ENCODE measurements at regions not wholly inside any gene's neighbourhood (a gene's known extent, or its start where the extent isn't known, plus 50 kb on each side); places are given as distances from the start of the nearest gene placed in this dataset.
"Not testable (repeated sequence)": the region's sequence is repeated elsewhere in the genome, so short reads cannot be mapped to it uniquely, and the experiment has no call there.

DNA sequence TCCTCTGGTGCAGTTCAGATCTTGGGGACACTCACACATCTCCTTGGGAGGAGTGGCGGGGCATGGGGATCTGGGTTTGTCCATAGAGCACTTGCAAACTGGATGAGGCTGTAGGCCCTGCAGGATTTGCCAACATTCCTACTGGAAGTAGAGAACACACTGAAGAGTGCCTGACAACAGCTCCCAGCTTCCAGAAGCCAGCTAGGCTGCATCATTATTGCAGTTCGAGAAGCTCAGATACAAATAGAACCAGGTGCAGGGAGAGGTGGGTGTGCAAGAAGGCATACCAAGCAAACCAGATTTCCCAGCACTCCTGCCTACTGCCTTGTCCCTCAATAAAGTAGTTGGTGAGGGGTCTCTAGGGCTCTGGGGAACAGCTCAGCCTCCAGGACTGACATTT, 52.5 kb downstream of the RHOB start:
- no peak for FAIRE-seq

GRCh38 chr2:20501974-20502373, 55.1 kb downstream of the RHOB start:
- DNase-seq (ENCODE audit: low spot score) (no peak), FAIRE-seq (no peak)

More for the DNA sequence above, 52.5 kb downstream of the RHOB start:
- no peak for DNase-seq (ENCODE audit: low spot score)

- not testable (repeated sequence) for DNase-seq (ENCODE audit: low spot score); FAIRE-seq
Measured at GRCh38 chr2:20502496-20502895, 55.6 kb downstream of the RHOB start.

- FAIRE-seq (no peak), DNase-seq (ENCODE audit: low spot score) (no peak)
Measured at GRCh38 chr2:20504174-20504573, 57.3 kb downstream of the RHOB start.

DNA sequence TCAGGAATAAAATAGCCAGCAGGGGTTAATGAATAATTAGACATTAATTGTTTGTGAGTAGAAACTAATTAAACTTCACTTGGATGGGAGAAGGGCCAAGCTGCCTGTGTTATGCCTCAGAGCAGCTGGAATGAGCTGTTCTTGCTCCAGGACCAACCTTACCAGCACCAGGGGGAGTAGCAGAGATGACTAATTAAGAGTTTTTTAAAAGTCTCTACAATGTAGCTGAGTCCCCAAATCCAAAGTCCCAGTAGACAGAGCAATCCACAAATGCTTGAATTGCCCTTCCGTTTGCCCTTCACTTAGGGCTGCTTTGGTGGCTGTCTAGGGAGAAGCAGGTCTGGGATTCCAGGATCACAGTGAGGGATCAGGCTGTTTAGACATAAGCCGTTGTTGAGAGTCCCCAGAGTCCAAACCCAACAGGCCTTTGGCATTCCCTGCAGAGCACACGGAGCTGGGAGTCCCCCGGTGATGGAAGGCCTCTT, 59.4 kb downstream of the RHOB start:
- no peak for DNase-seq (ENCODE audit: low spot score)
- no peak for FAIRE-seq

DNA sequence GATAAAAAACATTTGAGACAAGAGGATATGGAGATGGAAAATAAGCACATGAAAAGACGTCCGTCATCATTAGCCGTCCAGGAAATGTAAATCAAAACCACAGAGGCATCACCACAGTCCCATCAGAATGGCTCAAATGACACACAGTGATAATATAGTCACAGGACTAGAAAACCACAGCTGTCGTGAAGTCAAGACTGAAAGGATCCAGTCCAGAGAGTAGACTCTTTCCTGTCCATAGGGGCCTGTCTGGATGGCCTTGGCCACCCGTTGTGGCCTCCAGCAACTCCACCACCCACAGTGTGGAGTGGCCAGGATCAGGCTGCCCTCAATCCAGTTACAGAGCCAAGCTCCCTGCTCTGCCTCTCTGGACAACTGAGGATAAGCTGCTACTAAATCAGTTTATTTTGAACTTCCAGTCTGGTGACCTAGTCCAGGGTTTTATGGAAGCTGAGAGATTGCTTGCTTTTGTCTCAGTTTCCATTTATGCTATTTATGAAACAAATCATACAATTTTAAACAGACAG, 60.4 kb downstream of the RHOB start:
- DNase-seq (ENCODE audit: low spot score) (no peak), FAIRE-seq (no peak)

- no peak for DNase-seq (ENCODE audit: low spot score)
- no peak for FAIRE-seq
Measured at GRCh38 chr2:20507711-20508110, 60.8 kb downstream of the RHOB start.

DNA sequence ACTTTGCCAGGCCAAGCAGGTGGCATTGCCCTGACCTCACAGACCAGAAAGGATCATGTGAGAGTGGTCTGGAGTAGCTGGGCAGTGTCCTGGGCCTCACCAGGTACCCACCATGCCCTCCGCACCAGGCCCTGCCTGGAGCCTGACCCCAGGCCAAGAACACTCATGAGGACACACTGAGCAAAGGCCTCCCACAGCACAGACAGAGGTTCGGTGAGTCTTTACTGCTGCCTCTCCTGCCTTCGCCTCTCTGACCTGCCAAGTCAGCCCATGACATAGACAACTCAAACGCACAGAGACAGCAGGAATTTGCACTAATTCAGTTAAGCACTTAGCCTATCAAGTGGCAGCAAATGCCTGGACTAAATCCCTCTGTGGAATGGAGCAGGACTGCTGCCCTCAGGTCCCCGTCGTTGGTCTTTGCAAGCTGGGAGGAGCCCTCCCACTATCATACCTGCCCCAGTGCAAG, 62.5 kb downstream of the RHOB start:
- no peak for FAIRE-seq

GRCh38 chr2:20509770-20510490, 63.1 kb downstream of the RHOB start:
- DNase-seq (ENCODE audit: low spot score) = peak; percentile 91
- FAIRE-seq = no peak

More for the DNA sequence above, 62.5 kb downstream of the RHOB start:
- DNase-seq (ENCODE audit: low spot score) = no peak

- FAIRE-seq (no peak), DNase-seq (ENCODE audit: low spot score) (no peak)
Measured at GRCh38 chr2:20511130-20511529, 64.3 kb downstream of the RHOB start.

GRCh38 chr2:20512061-20512605, 65.3 kb downstream of the RHOB start:
- DNase-seq (ENCODE audit: low spot score) (no peak), FAIRE-seq (no peak)

GRCh38 chr2:20513946-20514345, 67.1 kb downstream of the RHOB start:
- FAIRE-seq (no peak), DNase-seq (ENCODE audit: low spot score) (no peak)

- FAIRE-seq (peak; percentile 37), DNase-seq (ENCODE audit: low spot score) (peak; percentile 95)
Measured at GRCh38 chr2:20514596-20515269, 67.9 kb downstream of the RHOB start.

- DNase-seq (ENCODE audit: low spot score) (peak; percentile 32), FAIRE-seq (peak; percentile 88)
Measured at GRCh38 chr2:20515290-20516220, 68.7 kb downstream of the RHOB start.

- FAIRE-seq (no peak), DNase-seq (ENCODE audit: low spot score) (no peak)
Measured at GRCh38 chr2:20516291-20516645, 69.4 kb downstream of the RHOB start.

DNA sequence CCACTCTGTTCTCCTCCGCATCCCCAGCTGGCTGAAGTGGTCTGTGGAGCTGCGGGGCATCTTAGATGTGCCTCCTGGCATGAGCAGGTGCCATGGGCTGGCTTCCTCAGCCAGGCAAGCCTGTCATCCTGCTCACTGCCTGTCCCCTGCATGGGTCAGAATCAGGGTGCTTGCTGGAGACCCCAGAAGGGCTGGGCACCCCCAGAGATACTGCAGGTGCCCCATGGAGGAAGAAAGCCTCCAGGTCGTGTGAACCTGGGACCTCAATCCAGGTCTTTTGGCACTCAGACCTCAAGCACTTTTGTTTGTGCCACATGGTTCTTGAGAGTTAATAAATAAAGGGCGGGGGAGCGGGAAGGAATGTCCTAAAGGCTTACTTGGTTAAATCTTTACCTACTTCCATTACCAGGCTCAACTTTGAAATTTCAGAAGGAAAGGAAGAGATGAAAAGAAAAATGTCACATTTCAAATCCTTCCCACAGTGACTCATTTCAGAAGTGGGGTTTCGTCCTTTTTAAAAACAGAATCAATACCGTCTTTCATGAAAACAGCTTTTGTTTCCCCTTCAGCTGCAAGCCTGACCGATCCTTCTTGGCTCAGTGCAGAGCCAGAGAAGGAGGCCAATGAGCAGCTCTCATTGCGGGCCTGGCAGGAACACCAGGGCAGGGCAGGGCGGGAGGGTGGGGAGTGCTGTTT, 69.9 kb downstream of the RHOB start:
- DNase-seq (ENCODE audit: low spot score) (peak; percentile 70), FAIRE-seq (no peak)

DNA sequence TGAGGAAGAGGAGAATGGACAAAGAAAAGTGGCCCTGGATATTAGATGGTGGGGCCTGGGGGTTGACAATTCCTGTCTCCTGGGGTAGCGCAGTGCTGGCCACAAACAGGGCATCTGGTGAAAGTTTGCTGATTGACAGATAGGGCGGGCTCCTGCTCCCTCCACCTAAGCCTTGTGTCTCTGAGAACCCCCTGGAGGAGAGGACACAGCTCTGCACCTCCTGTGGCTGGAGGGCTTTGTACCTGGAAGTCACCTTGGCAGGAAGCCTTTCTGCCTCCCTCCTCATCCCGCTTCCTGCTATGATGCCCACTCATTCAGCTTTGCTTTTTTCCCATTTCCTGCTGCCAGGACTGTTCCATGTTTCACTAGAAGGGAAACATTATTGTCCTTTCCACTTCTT, 72.4 kb downstream of the RHOB start:
- FAIRE-seq = no peak
- DNase-seq (ENCODE audit: low spot score) = no peak

DNA sequence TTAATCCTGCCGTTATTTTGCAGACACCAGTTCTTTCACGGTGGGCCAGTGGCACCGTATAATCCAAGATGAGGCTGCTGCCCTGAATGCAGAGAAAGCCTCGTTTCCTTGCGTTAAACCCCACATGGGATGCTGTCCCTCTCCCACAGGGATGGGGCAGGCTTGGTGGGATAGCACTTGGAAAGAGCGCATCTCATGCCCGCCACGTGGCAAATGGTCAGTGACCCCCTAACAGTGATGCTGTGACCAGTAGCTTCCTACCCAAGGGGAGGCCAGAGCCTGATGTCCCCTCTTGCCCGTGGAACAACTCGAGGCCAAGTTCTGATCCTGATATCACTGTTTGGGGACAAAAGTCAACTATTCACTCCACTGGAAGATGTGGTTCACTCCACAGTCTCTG, 73.3 kb downstream of the RHOB start:
- FAIRE-seq = no peak
- DNase-seq (ENCODE audit: low spot score) = no peak

DNA sequence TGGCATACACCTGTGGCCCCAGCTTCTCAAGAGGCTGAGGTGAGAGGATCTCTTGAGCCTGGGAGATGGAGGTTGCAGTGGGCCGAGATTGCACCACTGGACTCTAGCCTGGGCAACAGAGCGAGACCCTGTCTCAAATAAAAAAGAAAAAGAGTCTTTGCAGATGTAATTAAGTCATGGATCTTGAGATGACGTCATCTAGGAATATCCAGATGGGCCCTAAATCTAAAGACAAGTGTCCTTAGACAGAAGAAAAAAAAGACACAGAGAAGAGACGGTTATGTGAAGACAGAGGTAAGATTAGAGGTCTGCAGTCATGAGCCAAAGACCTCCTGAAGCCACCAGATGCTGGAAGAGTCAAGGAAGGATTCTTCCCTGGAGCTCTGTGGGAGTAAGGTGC, 74.3 kb downstream of the RHOB start:
- FAIRE-seq = no peak
- DNase-seq (ENCODE audit: low spot score) = no peak

DNA sequence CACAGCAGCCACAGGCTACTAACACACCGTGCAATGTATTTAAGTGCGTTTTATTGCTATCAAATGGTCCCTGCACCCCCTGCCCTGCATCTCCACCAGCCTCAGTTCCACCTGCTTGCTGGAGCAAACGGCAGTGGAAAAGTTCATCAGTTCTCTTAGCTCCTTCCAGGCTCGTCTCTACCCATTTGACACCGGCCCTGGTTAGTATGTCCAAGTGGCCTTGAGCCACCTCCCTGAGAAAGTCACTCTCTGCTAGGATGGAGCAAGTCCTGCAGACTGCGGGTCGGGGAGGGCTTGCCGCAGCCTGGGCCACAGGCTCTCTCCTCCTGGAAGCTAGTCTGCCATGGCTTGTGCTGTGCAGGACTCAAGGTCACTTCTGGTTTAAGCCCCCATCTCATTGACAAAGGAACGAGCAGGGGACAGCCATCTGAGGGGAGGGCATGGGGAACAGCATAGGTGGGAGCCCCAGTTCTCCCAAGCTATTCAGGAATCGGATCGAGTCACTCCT, 74.9 kb downstream of the RHOB start:
- FAIRE-seq = no peak

More for the DNA sequence above, 74.9 kb downstream of the RHOB start:
- no peak for DNase-seq (ENCODE audit: low spot score)

All from urothelium cell line (cell line).